Cardiac fibroblast (primary cell): ENCODE measurements at regions not wholly inside any gene's neighbourhood (a gene's known extent, or its start where the extent isn't known, plus 50 kb on each side); places are given as distances from the start of the nearest gene placed in this dataset.

Source experiments
- DNase-seq, 2 donors: peaks; one replicate each; pipeline versions ENCODE4 v3.0.0 to v3.0.0-alpha.2; 2010; ENCODE audit warnings: low read depth in 2 of 2
- H3K4me3 ChIP-seq, 2 donors: replicated peaks in 1 of 2; 1 replicate in 1 of 2; 2 replicates in 1 of 2; pipeline ENCODE4 v1.5.1; 2011; ENCODE audit warnings: low read depth in 2 of 2, low read length in 2 of 2, mild to moderate bottlenecking in 2 of 2, moderate library complexity in 1 of 2
- TF ChIP-seq, protein P1 (sequence below): IDR thresholded peaks from one replicate; pipeline ENCODE4 v1.5.1; 2011; ENCODE audit warnings: low read depth, mild to moderate bottlenecking, low read length, inconsistent platforms

DNA sequence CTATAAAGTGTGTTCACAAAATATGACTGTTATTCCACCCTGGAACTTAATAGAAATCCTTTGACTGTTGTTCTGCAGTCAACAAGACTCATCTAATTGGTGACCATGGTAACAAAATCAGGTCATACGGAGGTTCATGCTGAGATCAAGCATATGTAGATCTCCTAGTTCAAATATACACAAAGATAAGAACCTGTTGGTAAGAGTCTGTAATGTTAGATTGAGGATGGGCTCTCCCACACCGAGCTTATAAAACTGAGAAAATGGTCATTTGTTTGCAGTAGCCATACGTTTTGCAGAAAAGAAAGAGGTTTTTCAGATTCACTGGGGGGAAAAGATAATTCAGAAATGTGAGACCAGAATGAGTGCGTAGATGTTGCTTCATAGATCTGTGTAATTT, 468.1 kb downstream of the RPS6KC1 start:
- TF ChIP-seq, protein P1, sequence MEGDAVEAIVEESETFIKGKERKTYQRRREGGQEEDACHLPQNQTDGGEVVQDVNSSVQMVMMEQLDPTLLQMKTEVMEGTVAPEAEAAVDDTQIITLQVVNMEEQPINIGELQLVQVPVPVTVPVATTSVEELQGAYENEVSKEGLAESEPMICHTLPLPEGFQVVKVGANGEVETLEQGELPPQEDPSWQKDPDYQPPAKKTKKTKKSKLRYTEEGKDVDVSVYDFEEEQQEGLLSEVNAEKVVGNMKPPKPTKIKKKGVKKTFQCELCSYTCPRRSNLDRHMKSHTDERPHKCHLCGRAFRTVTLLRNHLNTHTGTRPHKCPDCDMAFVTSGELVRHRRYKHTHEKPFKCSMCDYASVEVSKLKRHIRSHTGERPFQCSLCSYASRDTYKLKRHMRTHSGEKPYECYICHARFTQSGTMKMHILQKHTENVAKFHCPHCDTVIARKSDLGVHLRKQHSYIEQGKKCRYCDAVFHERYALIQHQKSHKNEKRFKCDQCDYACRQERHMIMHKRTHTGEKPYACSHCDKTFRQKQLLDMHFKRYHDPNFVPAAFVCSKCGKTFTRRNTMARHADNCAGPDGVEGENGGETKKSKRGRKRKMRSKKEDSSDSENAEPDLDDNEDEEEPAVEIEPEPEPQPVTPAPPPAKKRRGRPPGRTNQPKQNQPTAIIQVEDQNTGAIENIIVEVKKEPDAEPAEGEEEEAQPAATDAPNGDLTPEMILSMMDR = no peak
- no peak overlapping the region for H3K4me3 ChIP-seq
- DNase-seq = no peak

GRCh38 chr1:213521206-213521605, 466.6 kb upstream of the PROX1 start:
- no peak for DNase-seq
- TF ChIP-seq, protein P1 = no peak
- no peak overlapping the region for H3K4me3 ChIP-seq

- DNase-seq = no peak
- TF ChIP-seq, protein P1 = no peak
- H3K4me3 ChIP-seq = no peak overlapping the region
These were observed 463.9 kb upstream of the PROX1 start for GRCh38 chr1:213523781-213524398.

- TF ChIP-seq, protein P1 = no peak
- no peak for DNase-seq
- H3K4me3 ChIP-seq = no peak overlapping the region
These were observed 461.5 kb upstream of the PROX1 start for GRCh38 chr1:213526306-213526705.

DNA sequence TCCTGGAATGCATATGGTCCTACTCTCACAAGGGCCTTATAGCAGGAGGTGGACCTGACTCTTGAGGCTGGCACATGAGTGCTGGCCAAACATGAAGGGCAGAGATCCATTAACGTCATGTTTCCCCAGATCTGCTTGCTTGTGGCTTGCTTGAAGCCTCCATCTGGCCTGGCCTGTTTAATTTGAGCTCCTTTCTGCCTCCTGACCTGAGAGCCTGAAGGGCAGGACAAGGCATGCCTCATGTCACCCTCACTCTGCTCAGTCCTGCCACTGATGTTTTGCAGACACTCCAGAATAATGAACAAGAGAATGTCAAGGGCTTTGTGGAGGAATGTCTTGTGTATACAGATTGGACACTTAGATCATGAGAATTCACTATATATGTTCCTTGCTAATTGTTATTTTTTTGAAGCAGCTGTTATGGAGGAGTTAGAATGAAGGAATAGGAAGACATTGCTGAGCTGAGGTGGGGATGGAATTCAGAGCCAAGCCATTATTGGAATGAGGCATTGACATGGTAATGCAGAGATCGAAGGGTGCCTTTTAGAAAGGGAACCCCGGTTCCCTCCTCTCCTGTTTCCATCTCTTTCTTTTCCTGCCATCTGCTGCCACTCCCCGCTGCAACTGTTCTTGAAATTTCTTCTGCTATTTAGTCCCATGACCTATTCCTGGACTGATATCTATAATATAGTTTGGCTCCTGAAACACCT, 457.0 kb upstream of the PROX1 start:
- TF ChIP-seq, protein P1 = no peak

DNA sequence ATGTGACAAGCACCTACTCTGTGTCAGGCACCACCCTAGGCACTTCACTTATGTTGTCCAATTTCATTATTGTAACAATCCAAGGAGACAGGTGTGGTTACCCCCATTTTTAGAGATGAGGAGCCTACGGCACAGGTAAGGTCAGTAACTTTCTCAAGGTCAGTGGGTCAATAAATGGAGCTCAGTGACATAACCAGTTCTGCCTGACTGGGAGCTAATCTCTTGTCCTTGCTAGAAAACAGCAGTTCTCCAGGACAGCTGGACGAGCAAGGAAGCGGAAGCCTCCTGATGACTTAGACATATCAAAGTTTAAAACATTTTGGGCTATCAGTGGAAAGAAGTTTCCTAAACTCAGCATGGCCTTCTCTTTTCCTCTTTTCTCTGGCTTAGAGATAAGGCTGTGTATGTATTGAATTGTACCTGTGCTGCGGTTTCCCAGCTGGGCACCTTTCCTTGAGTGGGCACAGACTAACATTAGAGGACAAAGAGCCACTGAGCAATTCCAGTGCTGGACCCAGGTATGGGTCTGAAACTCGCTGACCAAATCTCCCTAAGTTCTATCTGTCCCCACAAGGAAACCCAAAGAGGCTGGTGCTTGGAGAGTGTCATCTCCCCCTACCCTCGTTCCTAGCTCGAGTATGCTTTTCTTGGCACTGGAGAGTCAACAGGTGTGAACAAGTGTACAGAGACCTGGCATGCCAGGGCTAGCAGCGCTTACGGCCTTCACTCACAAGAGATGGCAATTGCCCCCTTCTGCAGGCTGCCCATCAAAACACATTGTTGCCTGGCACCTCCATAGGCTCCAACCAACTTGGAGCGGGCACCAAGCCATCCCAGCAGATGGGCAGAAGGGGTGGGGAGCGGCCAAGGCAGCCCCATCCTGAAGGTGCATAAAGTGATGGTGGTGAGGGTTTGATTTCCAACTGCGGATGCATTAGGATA, 456.1 kb upstream of the PROX1 start:
- DNase-seq = no peak
- TF ChIP-seq, protein P1 = no peak
- H3K4me3 ChIP-seq = no peak overlapping the region

More for the DNA sequence above, 457.0 kb upstream of the PROX1 start:
- no peak overlapping the region for H3K4me3 ChIP-seq
- DNase-seq = no peak
